Parathyroid adenoma (tissue), 2 donors: ENCODE measurements at regions not wholly inside any gene's neighbourhood (a gene's known extent, or its start where the extent isn't known, plus 50 kb on each side); places are given as distances from the start of the nearest gene placed in this dataset.

ENCODE experiments used
- H2AFZ ChIP-seq: fragments of 300-600 bp; sonication (generic); one replicate; pipeline ENCODE4 v1.7.0; 2017; ENCODE audit warnings: antibody characterized with exemption, mild to moderate bottlenecking
- H3K27ac ChIP-seq: fragments of 300-600 bp; sonication (generic); one replicate; pipeline ENCODE4 v1.7.0; 2017
- H3K27me3 ChIP-seq: fragments of 300-600 bp; sonication (generic); one replicate; pipeline ENCODE4 v1.7.0; 2017; ENCODE audit warnings: low read length; ENCODE audit not compliant: control insufficient read depth, insufficient read depth
- H3K36me3 ChIP-seq: fragments of 300-600 bp; sonication (generic); one replicate; pipeline ENCODE4 v1.7.0; 2017; ENCODE audit warnings: low read length; ENCODE audit not compliant: control insufficient read depth, insufficient read depth
- H3K4me1 ChIP-seq: fragments of 300-600 bp; sonication (generic); one replicate; pipeline ENCODE4 v1.7.0; 2017; ENCODE audit warnings: control low read depth
- H3K4me2 ChIP-seq: fragments of 300-600 bp; sonication (generic); one replicate; pipeline ENCODE4 v1.7.0; 2017; ENCODE audit warnings: low read length
- H3K4me3 ChIP-seq: fragments of 300-600 bp; sonication (generic); one replicate; pipeline ENCODE4 v1.7.0; 2017; ENCODE audit warnings: low read depth, low read length
- H3K79me2 ChIP-seq: fragments of 300-600 bp; sonication (generic); one replicate; pipeline ENCODE4 v1.7.0; 2017; ENCODE audit warnings: control low read depth
- H3K9ac ChIP-seq: fragments of 300-600 bp; sonication (generic); one replicate; pipeline ENCODE4 v1.7.0; 2017; ENCODE audit warnings: mild to moderate bottlenecking
- H3K9me3 ChIP-seq: fragments of 300-600 bp; sonication (generic); one replicate; pipeline ENCODE4 v1.7.0; 2017; ENCODE audit warnings: low read length; ENCODE audit not compliant: control insufficient read depth
- TF ChIP-seq, protein P1 (sequence below): fragments of 300-600 bp; sonication (generic); IDR thresholded peaks from one replicate; pipeline ENCODE4 v1.7.0; 2017; ENCODE audit warnings: antibody characterized with exemption, mild to moderate bottlenecking
- donor health status: primary hyperparathyroidism.

DNA sequence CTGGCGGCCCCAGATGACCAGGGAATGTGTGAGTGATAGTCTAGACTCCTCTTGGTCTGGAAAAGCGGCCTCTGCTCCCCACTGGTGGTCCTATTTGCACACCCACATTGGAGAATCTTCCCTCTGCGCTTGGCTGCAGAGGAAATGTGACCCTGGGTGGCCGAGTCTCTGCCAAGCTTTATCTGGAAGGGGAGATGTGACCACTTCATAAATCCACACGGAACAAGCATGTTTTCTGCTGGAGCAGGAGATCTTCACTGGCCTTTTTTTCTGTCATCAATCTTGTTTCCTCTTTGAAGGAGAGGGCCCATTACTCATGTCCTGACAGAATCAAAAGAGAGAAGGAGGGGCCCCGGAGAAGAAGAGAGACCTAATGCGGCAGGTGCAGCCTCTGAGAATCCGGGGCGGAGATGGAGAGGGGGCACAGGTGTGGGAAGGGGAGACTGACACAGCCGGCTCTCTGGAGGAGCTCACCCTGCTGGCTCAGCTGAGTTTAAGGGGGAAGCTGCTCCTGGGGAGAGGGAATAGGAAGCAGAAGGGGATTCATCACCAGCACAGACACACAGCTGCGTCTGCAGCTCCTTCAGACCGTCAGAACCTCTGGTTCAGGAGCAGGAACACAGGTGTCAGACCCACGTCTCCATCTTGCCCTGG, 116.3 kb downstream of the SOX9 start:
- no peaks in the 10 kb centered on the region for H3K27me3 ChIP-seq
- no peak overlapping the region for H3K9ac ChIP-seq
- no peak overlapping the region for H3K4me3 ChIP-seq
- no peaks in the 10 kb centered on the region for H3K79me2 ChIP-seq
- TF ChIP-seq, protein P1, sequence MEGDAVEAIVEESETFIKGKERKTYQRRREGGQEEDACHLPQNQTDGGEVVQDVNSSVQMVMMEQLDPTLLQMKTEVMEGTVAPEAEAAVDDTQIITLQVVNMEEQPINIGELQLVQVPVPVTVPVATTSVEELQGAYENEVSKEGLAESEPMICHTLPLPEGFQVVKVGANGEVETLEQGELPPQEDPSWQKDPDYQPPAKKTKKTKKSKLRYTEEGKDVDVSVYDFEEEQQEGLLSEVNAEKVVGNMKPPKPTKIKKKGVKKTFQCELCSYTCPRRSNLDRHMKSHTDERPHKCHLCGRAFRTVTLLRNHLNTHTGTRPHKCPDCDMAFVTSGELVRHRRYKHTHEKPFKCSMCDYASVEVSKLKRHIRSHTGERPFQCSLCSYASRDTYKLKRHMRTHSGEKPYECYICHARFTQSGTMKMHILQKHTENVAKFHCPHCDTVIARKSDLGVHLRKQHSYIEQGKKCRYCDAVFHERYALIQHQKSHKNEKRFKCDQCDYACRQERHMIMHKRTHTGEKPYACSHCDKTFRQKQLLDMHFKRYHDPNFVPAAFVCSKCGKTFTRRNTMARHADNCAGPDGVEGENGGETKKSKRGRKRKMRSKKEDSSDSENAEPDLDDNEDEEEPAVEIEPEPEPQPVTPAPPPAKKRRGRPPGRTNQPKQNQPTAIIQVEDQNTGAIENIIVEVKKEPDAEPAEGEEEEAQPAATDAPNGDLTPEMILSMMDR = no peak
- H3K4me1 ChIP-seq = no peaks in the 10 kb centered on the region
- no peak overlapping the region for H2AFZ ChIP-seq
- no peaks in the 10 kb centered on the region for H3K36me3 ChIP-seq
- no peaks in the 10 kb centered on the region for H3K9me3 ChIP-seq
- H3K27ac ChIP-seq = no peak overlapping the region
- H3K4me2 ChIP-seq = no peak overlapping the region

DNA sequence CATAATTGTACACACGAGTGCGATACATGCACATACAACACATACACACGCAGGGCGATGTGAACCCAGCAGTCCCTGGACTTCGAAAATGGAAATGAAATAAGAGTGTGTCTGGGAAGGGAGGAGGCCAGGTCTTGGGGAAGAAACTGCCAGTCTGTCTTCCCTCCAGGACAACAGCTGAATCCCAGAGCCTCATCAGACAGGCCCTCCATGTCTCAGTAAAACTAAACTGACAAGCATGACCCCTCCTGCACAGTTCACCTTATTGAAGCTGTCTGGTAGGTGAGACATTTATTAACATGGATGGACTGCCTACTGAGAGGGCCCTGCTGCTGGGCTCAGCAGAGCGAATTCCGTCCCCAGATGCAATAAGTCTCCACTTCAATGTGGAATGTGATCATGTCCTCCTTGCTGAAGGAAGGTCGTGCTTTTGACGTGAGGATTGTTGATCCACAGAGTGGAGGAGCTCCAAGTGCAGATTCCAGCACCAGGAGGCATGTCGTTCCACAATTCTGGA, 117.4 kb downstream of the SOX9 start:
- H3K27ac ChIP-seq = no peak overlapping the region
- H3K9me3 ChIP-seq = no peaks in the 10 kb centered on the region
- no peak overlapping the region for H3K9ac ChIP-seq
- H2AFZ ChIP-seq = no peak overlapping the region
- no peaks in the 10 kb centered on the region for H3K27me3 ChIP-seq
- no peaks in the 10 kb centered on the region for H3K36me3 ChIP-seq
- no peak overlapping the region for H3K4me2 ChIP-seq
- TF ChIP-seq, protein P1 = no peak
- no peaks in the 10 kb centered on the region for H3K79me2 ChIP-seq
- no peaks in the 10 kb centered on the region for H3K4me1 ChIP-seq
- no peak overlapping the region for H3K4me3 ChIP-seq

DNA sequence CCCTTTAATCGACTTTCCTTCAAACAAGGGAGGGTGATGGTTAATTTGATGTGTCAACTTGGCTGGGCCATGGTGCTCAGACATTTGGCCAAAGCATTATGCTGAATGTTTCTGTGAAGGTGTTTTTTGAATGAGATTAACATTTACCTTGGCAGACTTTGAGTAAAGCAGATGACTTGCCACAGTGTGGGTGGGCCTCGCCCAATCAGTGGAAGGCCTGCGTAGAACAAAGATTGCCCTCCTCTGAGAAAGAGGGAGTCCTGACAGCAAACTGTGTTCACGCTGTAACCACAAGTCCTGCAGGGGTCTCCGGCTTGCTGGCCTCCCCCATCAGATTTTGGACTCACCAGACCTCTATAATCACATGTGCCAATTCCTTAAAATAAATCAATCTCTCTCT, 118.7 kb downstream of the SOX9 start:
- Histone ChIP-seq H3K4me2 (no peak overlapping the region), H3K27me3 (no peaks in the 10 kb centered on the region), H3K79me2 (no peaks in the 10 kb centered on the region), H3K4me1 (no peaks in the 10 kb centered on the region), H3K27ac (no peak overlapping the region), H3K9me3 (no peaks in the 10 kb centered on the region), H2AFZ (no peak overlapping the region), H3K36me3 (no peaks in the 10 kb centered on the region), H3K9ac (no peak overlapping the region), H3K4me3 (no peak overlapping the region)
- TF ChIP-seq, protein P1 = no peak

DNA sequence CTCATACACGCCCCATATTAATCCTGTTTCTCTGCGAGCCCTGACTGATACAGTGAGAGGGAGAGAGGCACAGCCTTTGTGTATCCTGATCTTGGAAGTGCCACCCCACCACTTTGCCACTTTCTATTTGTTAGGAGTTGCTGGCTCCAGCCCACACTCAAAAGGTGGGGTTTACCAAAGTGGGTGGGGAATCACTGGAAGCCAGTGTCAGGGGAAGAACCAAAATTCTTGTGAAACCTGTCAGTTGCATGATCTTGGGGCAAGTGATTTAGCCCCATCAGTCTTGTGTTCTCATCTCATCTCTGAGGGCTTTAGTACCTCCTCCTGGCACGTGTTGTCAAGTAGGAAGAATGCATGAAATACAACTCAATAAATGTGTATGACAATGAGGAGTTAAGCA, 119.5 kb downstream of the SOX9 start:
- Histone ChIP-seq H3K4me1 (no peaks in the 10 kb centered on the region), H3K27me3 (no peaks in the 10 kb centered on the region), H3K9ac (no peak overlapping the region), H3K36me3 (no peaks in the 10 kb centered on the region), H3K4me2 (no peak overlapping the region), H2AFZ (no peak overlapping the region), H3K9me3 (no peaks in the 10 kb centered on the region), H3K79me2 (no peaks in the 10 kb centered on the region), H3K27ac (no peak overlapping the region), H3K4me3 (no peak overlapping the region)
- TF ChIP-seq, protein P1 = no peak

DNA sequence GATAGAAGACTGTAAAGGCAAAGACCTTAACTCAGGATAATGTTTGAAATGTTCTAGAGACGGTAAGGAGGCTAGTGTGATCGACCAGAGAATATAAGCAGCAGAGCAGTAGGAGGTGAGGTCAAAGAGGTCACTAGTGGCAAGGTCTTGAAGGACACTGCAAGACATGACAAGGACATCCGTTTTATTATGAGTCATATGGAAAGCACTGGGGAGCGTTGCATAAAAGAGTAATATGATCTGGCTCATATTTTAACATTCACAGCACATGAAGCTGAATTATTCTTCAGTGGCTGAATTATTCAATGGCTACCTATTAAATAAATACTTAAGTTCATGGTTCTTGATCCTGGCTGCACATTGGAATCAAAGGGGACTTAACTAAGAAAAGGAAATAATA, 123.7 kb downstream of the SOX9 start:
- Histone ChIP-seq H3K9ac (no peak overlapping the region), H3K9me3 (no peaks in the 10 kb centered on the region), H3K27me3 (no peaks in the 10 kb centered on the region), H2AFZ (no peak overlapping the region), H3K4me2 (no peak overlapping the region), H3K79me2 (no peaks in the 10 kb centered on the region), H3K4me1 (no peaks in the 10 kb centered on the region), H3K27ac (no peak overlapping the region), H3K4me3 (no peak overlapping the region), H3K36me3 (no peaks in the 10 kb centered on the region)
- TF ChIP-seq, protein P1 = no peak
